HepG2 (cell line): ENCODE measurements at regions not wholly inside any gene's neighbourhood (a gene's known extent, or its start where the extent isn't known, plus 50 kb on each side); places are given as distances from the start of the nearest gene placed in this dataset.

Experiments
- EP300 ChIP-seq, 3 experiments: sonication (generic) in 1 of 3; formaldehyde crosslinking in 1 of 3; IDR thresholded peaks; 2 replicates each; pipeline versions ENCODE4 v1.5.1 to v1.6.1; 2011 to 2020; ENCODE audit warnings: low read depth in 2 of 3, low read length in 2 of 3, borderline replicate concordance in 1 of 3, improper control_type of control experiment in 1 of 3, mild to moderate bottlenecking in 1 of 3, missing genetic modification reagents in 1 of 3, moderate library complexity in 1 of 3
- NFE2L1 ChIP-seq: sonication (generic); formaldehyde crosslinking; IDR thresholded peaks from 2 replicates; pipeline ENCODE4 v1.4.0; 2020; ENCODE audit warnings: missing genetic modification reagents, mild to moderate bottlenecking, borderline replicate concordance

GRCh38 chr2:58594762-58595161 lies 353.6 kb upstream of the FANCL start:
- no peak for TF ChIP-seq EP300 (IDR thresholded peaks at IDR 0.05; ENCODE audit: low read depth in 2 of 2, low read length in 2 of 2)
- TF ChIP-seq EP300 (CRISPR knock-in tag; IDR thresholded peaks at IDR 0.05; ENCODE audit: borderline replicate concordance) = no peak
- no peak for TF ChIP-seq NFE2L1 (CRISPR knock-in tag)
